Gastrocnemius medialis (tissue), 4 donors: ENCODE measurements at regions not wholly inside any gene's neighbourhood (a gene's known extent, or its start where the extent isn't known, plus 50 kb on each side); places are given as distances from the start of the nearest gene placed in this dataset.

ENCODE experiments used
- ATAC-seq, 2 donors: fragments of 150-250 bp; one replicate each; pipeline ENCODE4 v1.9.1; 2016
- DNase-seq, 2 donors: peaks; one replicate each; pipeline ENCODE4 v3.0.0-alpha.2; 2019
- H3K27ac ChIP-seq, 4 donors: fragments of 200-600 bp; sonication (generic); 1 replicate in 1 of 4; 2 replicates in 3 of 4; pipeline ENCODE4 v1.5.1; 2016 to 2018; ENCODE audit warnings: mild to moderate bottlenecking in 2 of 4, moderate library complexity in 1 of 4
- H3K27me3 ChIP-seq, 3 donors: fragments of 200-600 bp; sonication (generic) in 2 of 3; 1 replicate in 1 of 3; 2 replicates in 2 of 3; pipeline versions ENCODE4 v1.5.1 to v1.6.0; 2016 to 2019; ENCODE audit warnings: mild to moderate bottlenecking in 1 of 3, moderate library complexity in 1 of 3
- H3K36me3 ChIP-seq, 2 donors: fragments of 200-600 bp; sonication (generic) in 1 of 2; one replicate each; pipeline ENCODE4 v1.5.1; 2017 to 2018
- H3K4me1 ChIP-seq, 2 donors: fragments of 200-600 bp; sonication (generic) in 1 of 2; one replicate each; pipeline ENCODE4 v1.5.1; 2016 to 2017; ENCODE audit warnings: mild to moderate bottlenecking in 2 of 2
- H3K4me3 ChIP-seq, 4 donors: fragments of 200-600 bp; sonication (generic) in 3 of 4; 1 replicate in 1 of 4; 2 replicates in 3 of 4; pipeline ENCODE4 v1.5.1; 2016 to 2019; ENCODE audit warnings: mild to moderate bottlenecking in 2 of 4
- H3K9me3 ChIP-seq, 3 donors: fragments of 200-600 bp; sonication (generic) in 2 of 3; 1 replicate in 1 of 3; 2 replicates in 2 of 3; pipeline ENCODE4 v1.5.1; 2016 to 2019
- POLR2A ChIP-seq, 2 donors: fragments of 450-650 bp; IDR thresholded peaks; one replicate each; pipeline ENCODE4 v1.6.1; 2017; ENCODE audit warnings: antibody characterized with exemption in 2 of 2, mild to moderate bottlenecking in 2 of 2, moderate library complexity in 2 of 2
- in situ Hi-C, 4 donors: fragments of 200-750 bp; cut with MboI; loops; one replicate each; pipeline versions ENCODE4 v1.15.0 to v1.8.0; 2017; ENCODE audit warnings: low sequenced_read_pairs in 4 of 4
- intact Hi-C: fragments of 100-400 bp; cut with DNase I; formaldehyde crosslinking; loops from one replicate; pipeline ENCODE4 v1.15.1; 2023; ENCODE audit warnings: low total_unique reads
- TF ChIP-seq, protein P1 (sequence below), 5 experiments: fragments of 450-650 bp in 3 of 5; fragments of 200-600 bp in 2 of 5; sonication (generic) in 2 of 5; IDR thresholded peaks in 4 of 5; conservative IDR thresholded peaks in 1 of 5; 1 replicate in 4 of 5; 2 replicates in 1 of 5; pipeline ENCODE4 v1.5.1; 2016 to 2019; ENCODE audit warnings: antibody characterized with exemption in 5 of 5, mild to moderate bottlenecking in 3 of 5, moderate library complexity in 3 of 5

DNA sequence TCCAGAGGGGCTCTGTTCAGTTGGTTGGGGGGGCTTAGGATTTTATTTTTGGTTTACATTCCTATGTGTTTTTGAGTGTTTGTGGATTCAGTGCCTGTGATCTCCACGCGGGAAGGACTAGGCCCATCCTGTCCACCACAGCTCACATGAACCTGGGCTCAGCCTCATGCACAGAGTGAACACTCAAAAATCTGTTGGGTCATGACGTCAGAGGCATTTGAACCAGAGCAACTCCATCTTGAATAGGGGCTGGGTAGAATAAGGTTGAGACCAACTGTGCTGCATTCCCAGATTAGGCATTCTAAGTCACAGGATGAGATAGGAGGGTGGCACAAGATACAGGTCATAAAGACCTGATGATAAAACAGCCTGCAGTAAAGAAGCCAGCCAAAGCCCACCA, 133.3 kb downstream of the RAMP3 start:
- no peaks in the 10 kb centered on the region for H3K27me3 ChIP-seq
- no peak for TF ChIP-seq POLR2A (IDR thresholded peaks at IDR 0.05)
- TF ChIP-seq, protein P1, sequence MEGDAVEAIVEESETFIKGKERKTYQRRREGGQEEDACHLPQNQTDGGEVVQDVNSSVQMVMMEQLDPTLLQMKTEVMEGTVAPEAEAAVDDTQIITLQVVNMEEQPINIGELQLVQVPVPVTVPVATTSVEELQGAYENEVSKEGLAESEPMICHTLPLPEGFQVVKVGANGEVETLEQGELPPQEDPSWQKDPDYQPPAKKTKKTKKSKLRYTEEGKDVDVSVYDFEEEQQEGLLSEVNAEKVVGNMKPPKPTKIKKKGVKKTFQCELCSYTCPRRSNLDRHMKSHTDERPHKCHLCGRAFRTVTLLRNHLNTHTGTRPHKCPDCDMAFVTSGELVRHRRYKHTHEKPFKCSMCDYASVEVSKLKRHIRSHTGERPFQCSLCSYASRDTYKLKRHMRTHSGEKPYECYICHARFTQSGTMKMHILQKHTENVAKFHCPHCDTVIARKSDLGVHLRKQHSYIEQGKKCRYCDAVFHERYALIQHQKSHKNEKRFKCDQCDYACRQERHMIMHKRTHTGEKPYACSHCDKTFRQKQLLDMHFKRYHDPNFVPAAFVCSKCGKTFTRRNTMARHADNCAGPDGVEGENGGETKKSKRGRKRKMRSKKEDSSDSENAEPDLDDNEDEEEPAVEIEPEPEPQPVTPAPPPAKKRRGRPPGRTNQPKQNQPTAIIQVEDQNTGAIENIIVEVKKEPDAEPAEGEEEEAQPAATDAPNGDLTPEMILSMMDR (IDR thresholded peaks at IDR 0.05 in 4 of 5, conservative IDR thresholded peaks at IDR 0.05 in 1 of 5): no peak
- H3K27ac ChIP-seq: no peak overlapping the region
- no peak overlapping the region for H3K4me3 ChIP-seq
- no peak for ATAC-seq
- no peaks in the 10 kb centered on the region for H3K4me1 ChIP-seq
- no peaks in the 10 kb centered on the region for H3K36me3 ChIP-seq
- intact Hi-C loops: no loop called here
- no peak for DNase-seq
- in situ Hi-C loops: no loop called here
- H3K9me3 ChIP-seq: no peaks in the 10 kb centered on the region

DNA sequence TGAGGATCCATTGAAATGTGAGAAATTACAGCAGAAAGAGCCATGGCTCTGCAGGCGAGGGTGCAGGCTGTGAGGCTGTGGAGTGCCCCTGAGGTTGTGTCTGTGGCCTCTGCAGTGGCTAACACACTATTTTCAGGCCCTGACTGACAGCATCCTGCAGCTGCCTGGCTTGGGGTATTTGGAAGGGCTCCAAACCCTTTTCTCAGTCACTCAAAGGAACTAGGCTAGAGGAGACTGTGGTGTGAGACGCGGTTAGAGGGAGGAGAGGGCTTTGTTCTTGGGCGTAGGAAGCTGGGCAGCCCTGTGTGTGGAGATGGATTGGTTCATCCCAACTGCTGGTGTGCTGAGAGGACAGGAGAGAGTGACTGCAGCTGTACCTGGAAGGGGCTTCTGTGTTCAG, 134.9 kb downstream of the RAMP3 start:
- DNase-seq: no peak
- no peaks in the 10 kb centered on the region for H3K9me3 ChIP-seq
- no peaks in the 10 kb centered on the region for H3K27me3 ChIP-seq
- intact Hi-C loops (no loop called here), in situ Hi-C loops (no loop called here)
- TF ChIP-seq, protein P1 (IDR thresholded peaks at IDR 0.05 in 4 of 5, conservative IDR thresholded peaks at IDR 0.05 in 1 of 5): no peak
- no peak for TF ChIP-seq POLR2A (IDR thresholded peaks at IDR 0.05)
- H3K4me3 ChIP-seq: no peak overlapping the region
- no peak overlapping the region for H3K27ac ChIP-seq
- H3K36me3 ChIP-seq: no peaks in the 10 kb centered on the region
- no peaks in the 10 kb centered on the region for H3K4me1 ChIP-seq
- no peak for ATAC-seq

DNA sequence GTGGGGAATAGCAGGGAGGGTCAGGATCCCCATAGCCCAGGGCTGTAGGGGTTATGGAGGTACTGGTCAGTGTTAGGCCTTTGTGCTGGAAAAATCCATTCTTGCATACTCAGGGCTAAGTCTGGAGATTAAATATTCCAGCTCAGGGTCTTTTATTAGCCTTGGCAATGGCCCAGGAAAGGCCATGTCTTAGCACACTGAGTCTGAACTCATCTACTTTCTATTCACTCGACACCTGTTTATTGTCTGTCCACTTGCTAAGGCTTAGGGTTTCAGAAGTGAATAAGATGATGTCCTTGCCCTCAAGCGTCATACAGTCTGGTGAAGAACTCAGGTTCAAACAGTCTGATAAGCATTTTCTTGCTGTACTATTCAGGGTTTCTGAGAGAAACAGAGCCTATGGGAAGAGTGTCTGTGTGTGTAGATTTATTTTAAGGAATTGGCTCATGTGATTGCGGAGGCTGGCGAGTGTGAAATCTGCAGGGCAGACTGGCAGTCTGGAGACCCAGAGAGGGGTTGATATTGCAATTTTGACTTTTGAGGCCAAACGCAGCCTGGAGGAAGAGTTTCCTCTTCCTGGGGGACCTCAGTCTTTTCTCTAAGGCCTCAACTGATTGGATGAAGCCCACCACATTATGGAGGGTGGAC, 135.8 kb downstream of the RAMP3 start:
- no peaks in the 10 kb centered on the region for H3K27me3 ChIP-seq
- TF ChIP-seq POLR2A (IDR thresholded peaks at IDR 0.05): no peak
- TF ChIP-seq, protein P1 (IDR thresholded peaks at IDR 0.05 in 4 of 5, conservative IDR thresholded peaks at IDR 0.05 in 1 of 5): no peak
- no peak overlapping the region for H3K4me3 ChIP-seq
- ATAC-seq: no peak
- H3K9me3 ChIP-seq: no peaks in the 10 kb centered on the region
- no peak overlapping the region for H3K27ac ChIP-seq
- no peaks in the 10 kb centered on the region for H3K36me3 ChIP-seq
- in situ Hi-C loops (no loop called here), intact Hi-C loops (no loop called here)
- no peaks in the 10 kb centered on the region for H3K4me1 ChIP-seq
- DNase-seq: no peak

DNA sequence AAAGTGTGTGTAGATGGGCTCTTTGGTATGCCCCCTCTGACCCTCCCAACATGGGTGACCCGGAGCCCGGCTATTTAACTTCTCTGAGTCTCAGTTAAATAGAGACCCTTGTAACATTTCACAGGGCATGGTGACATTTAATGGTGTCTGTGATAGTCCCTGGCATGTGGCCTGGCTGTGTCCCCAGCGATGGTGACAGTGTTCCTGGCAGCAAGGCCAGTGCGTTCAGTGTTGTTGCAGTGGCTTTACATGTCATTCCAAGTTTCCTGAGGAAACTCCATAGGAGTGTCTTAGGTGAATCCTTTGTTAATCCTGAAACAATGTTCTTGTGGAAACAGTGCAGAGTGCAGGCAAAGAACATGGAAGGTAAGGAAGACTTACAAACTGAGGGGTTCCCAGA, 137.0 kb downstream of the RAMP3 start:
- H3K9me3 ChIP-seq: no peaks in the 10 kb centered on the region
- no peaks in the 10 kb centered on the region for H3K36me3 ChIP-seq
- in situ Hi-C loops: no loop called here
- ATAC-seq (no peak), DNase-seq (no peak)
- H3K27ac ChIP-seq: no peak overlapping the region
- intact Hi-C loops: no loop called here
- no peaks in the 10 kb centered on the region for H3K4me1 ChIP-seq
- TF ChIP-seq, protein P1 (IDR thresholded peaks at IDR 0.05 in 4 of 5, conservative IDR thresholded peaks at IDR 0.05 in 1 of 5): no peak
- no peak for TF ChIP-seq POLR2A (IDR thresholded peaks at IDR 0.05)
- H3K4me3 ChIP-seq: no peak overlapping the region
- H3K27me3 ChIP-seq: no peaks in the 10 kb centered on the region

DNA sequence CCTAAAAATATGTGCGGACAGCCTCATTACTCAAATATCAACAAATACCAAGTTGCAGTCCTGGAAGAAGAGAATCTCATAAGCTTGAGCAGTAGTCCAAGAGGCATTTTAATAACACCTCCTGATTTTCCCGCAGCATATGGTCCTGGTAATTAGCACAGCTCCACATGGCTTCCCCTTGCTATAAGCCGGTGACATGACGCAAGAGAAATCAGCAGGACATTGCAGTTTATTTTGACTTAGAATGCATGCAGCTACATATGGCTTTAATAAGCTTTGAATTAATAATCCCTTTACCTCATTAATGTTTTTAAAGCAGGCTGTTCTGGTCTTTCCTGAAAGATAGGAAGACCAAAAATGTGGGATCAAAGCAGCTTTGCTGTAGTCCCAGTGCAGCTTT, 137.6 kb downstream of the RAMP3 start:
- DNase-seq: no peak
- H3K36me3 ChIP-seq: no peaks in the 10 kb centered on the region
- H3K4me1 ChIP-seq: no peaks in the 10 kb centered on the region
- no peaks in the 10 kb centered on the region for H3K9me3 ChIP-seq
- ATAC-seq: no peak
- in situ Hi-C loops (no loop called here), intact Hi-C loops (no loop called here)
- no peak overlapping the region for H3K4me3 ChIP-seq
- TF ChIP-seq, protein P1 (IDR thresholded peaks at IDR 0.05 in 4 of 5, conservative IDR thresholded peaks at IDR 0.05 in 1 of 5): no peak
- no peak for TF ChIP-seq POLR2A (IDR thresholded peaks at IDR 0.05)
- no peak overlapping the region for H3K27ac ChIP-seq
- no peaks in the 10 kb centered on the region for H3K27me3 ChIP-seq
